ENCODE measurements at regions not wholly inside any gene's neighbourhood (a gene's known extent, or its start where the extent isn't known, plus 50 kb on each side); places are given as distances from the start of the nearest gene placed in this dataset.

DNA sequence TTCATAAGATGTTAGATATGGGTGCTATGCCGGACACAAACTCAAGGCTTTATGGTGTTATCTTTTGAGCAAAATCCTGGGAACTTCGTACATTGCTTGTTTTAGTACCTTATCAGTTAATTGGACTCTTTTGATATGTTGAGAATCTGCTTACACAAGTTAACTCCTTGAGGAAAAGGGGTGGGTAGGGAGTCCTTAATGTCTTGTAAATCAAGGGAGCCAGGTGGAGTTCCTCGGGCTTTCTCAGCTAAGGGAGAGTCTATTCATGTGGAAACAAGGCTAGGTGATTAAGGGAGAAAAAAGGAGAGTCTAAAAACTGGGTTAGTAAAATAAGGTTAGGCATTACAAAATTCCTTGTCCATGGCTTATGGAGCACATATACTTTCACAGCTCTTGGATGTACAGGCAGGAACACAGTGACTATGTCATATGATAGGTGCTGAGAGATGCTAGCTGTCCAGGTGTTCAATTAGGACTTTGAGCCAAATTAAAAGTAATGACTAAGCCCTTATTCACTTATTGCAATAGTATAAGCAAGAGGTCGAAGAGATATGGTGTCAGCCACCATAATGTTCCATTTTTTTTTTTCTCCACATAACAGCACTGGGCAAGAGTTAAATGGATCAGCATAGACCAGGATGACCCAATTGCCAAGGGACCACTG lies 59.5 kb upstream of the DYNAP start:
- no peak for TF ChIP-seq KHSRP (IDR thresholded peaks at IDR 0.05)
- no peak for TF ChIP-seq ETS1 (conservative IDR thresholded peaks at IDR 0.05; ENCODE audit: control insufficient read depth, low read depth, low read length)
- no peak for TF ChIP-seq ZNF121 (CRISPR knock-in tag; conservative IDR thresholded peaks at IDR 0.05)
- no peak for TF ChIP-seq POLR2B (IDR thresholded peaks at IDR 0.05; ENCODE audit: low read depth, partially characterized antibody)
- TF ChIP-seq SMAD3 (CRISPR knock-in tag; conservative IDR thresholded peaks at IDR 0.05) = no peak
- TF ChIP-seq RFX1 (IDR thresholded peaks at IDR 0.05) = no peak
- TF ChIP-seq, protein P1, sequence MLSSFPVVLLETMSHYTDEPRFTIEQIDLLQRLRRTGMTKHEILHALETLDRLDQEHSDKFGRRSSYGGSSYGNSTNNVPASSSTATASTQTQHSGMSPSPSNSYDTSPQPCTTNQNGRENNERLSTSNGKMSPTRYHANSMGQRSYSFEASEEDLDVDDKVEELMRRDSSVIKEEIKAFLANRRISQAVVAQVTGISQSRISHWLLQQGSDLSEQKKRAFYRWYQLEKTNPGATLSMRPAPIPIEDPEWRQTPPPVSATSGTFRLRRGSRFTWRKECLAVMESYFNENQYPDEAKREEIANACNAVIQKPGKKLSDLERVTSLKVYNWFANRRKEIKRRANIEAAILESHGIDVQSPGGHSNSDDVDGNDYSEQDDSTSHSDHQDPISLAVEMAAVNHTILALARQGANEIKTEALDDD (IDR thresholded peaks at IDR 0.05) = no peak
- no peak for TF ChIP-seq ZNF551 (CRISPR knock-in tag; IDR thresholded peaks at IDR 0.05)
- TF ChIP-seq, protein P2, sequence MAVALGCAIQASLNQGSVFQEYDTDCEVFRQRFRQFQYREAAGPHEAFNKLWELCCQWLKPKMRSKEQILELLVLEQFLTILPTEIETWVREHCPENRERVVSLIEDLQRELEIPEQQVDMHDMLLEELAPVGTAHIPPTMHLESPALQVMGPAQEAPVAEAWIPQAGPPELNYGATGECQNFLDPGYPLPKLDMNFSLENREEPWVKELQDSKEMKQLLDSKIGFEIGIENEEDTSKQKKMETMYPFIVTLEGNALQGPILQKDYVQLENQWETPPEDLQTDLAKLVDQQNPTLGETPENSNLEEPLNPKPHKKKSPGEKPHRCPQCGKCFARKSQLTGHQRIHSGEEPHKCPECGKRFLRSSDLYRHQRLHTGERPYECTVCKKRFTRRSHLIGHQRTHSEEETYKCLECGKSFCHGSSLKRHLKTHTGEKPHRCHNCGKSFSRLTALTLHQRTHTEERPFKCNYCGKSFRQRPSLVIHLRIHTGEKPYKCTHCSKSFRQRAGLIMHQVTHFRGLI (CRISPR knock-in tag; IDR thresholded peaks at IDR 0.05) = no peak
- no peak for TF ChIP-seq PML (IDR thresholded peaks at IDR 0.05; ENCODE audit: low read length)
- TF ChIP-seq COPS2 (conservative IDR thresholded peaks at IDR 0.05) = no peak
- no peak for TF ChIP-seq HNRNPUL1 (IDR thresholded peaks at IDR 0.05; ENCODE audit: low read length)
- TF ChIP-seq ZNF511 (CRISPR knock-in tag; IDR thresholded peaks at IDR 0.05) = no peak
- no peak for TF ChIP-seq PHF20 (IDR thresholded peaks at IDR 0.05; ENCODE audit: partially characterized antibody)
- TF ChIP-seq XRCC3 (IDR thresholded peaks at IDR 0.05) = no peak
- TF ChIP-seq MAZ (CRISPR knock-in tag; conservative IDR thresholded peaks at IDR 0.05 in 1 of 2, IDR thresholded peaks at IDR 0.05 in 1 of 2) = no peak
- DNase-seq (ENCODE audit: extremely low read depth in 1 of 4, low spot score in 3 of 4) = no peak
- H2AFZ ChIP-seq (ENCODE audit: low read depth, low read length) = no peak overlapping the region
- H3K79me2 ChIP-seq (ENCODE audit: control insufficient read depth, insufficient read depth, low read length) = no peaks in the 10 kb centered on the region
- H3K4me3 ChIP-seq = no peak overlapping the region
- no peak for FAIRE-seq
- no peak overlapping the region for H3K9ac ChIP-seq (ENCODE audit: insufficient read depth in 1 of 2, low read depth in 2 of 2, low read length in 2 of 2)
- in situ Hi-C loops (cut with MboI) (no loop called here), intact Hi-C loops (cut with micrococcal nuclease) (no loop called here)
- POLR2A ChIA-PET = no interaction called here
- no TSS peak for BruUV-seq (replicated peaks)
- no peaks in the 10 kb centered on the region for H3K9me1 ChIP-seq (ENCODE audit: control insufficient read depth, insufficient read depth, low read length)
- no peak for ATAC-seq
- 0% methylated on average over 4 of the region's 4 CpGs for WGBS (ENCODE audit: insufficient coverage, low coverage, missing lambda C conversion rate)
- H3K36me3 ChIP-seq (ENCODE audit: control insufficient read depth, insufficient read depth, low read length) = no peaks in the 10 kb centered on the region
- no peak overlapping the region for H3K27ac ChIP-seq (ENCODE audit: extremely low read depth, low read depth, low read length)
- no peaks in the 10 kb centered on the region for H3K27me3 ChIP-seq (ENCODE audit: control insufficient read depth in 2 of 2, insufficient read depth in 2 of 2, low read length in 2 of 2)
- no peaks in the 10 kb centered on the region; the same call in 1 of the 2 replicates for H3K9me3 ChIP-seq (replicated peaks; ENCODE audit: control insufficient read depth, insufficient read depth, low read depth, low read length)
- H3K4me1 ChIP-seq (replicated peaks in 1 of 2; ENCODE audit: control insufficient read depth in 2 of 2, insufficient read depth in 2 of 2, low read length in 2 of 2) = no peaks in the 10 kb centered on the region
- CTCF ChIA-PET (ENCODE audit: low intra/inter-chr PET ratio) = no interaction called here
- H4K20me1 ChIP-seq (replicated peaks; ENCODE audit: control insufficient read depth, insufficient read depth, low read length) = no peaks in the 10 kb centered on the region
- no peak overlapping the region for H3K4me2 ChIP-seq (ENCODE audit: insufficient read depth, low read length)
